H9 (cell line): ENCODE measurements at regions not wholly inside any gene's neighbourhood (a gene's known extent, or its start where the extent isn't known, plus 50 kb on each side); places are given as distances from the start of the nearest gene placed in this dataset.

Source experiments
- DNase-seq: peaks from one replicate; pipeline ENCODE4 v3.0.0-alpha.2; 2017
- H2AFZ ChIP-seq: one replicate; pipeline ENCODE4 v1.6.1; 2013; ENCODE audit warnings: mild to moderate bottlenecking, low read length, control low read depth, moderate library complexity
- H2AK5ac ChIP-seq: 2 replicates; pipeline ENCODE4 v1.6.1; 2013; ENCODE audit warnings: low read length, control low read depth, mixed read lengths; ENCODE audit not compliant: insufficient read length
- H2BK120ac ChIP-seq: one replicate; pipeline ENCODE4 v1.6.1; 2013; ENCODE audit warnings: low read depth, mild to moderate bottlenecking, low read length, control low read depth, inconsistent platforms; ENCODE audit not compliant: poor library complexity, severe bottlenecking
- H2BK12ac ChIP-seq: 2 replicates; pipeline ENCODE4 v1.6.1; 2013; ENCODE audit warnings: low read length, control low read depth, mixed read lengths, low read depth; ENCODE audit not compliant: insufficient read length
- H2BK15ac ChIP-seq: 2 replicates; pipeline ENCODE4 v1.6.1; 2013; ENCODE audit warnings: low read depth, low read length, control low read depth
- H2BK20ac ChIP-seq: one replicate; pipeline ENCODE4 v1.6.1; 2013; ENCODE audit warnings: low read depth, mild to moderate bottlenecking, low read length, control low read depth, inconsistent platforms; ENCODE audit not compliant: poor library complexity, severe bottlenecking
- H2BK5ac ChIP-seq: 2 replicates; pipeline ENCODE4 v1.6.1; 2013; ENCODE audit warnings: low read length, control low read depth, mixed read lengths; ENCODE audit not compliant: insufficient read length
- H3K14ac ChIP-seq: 2 replicates; pipeline ENCODE4 v1.6.1; 2013; ENCODE audit warnings: low read length, control low read depth; ENCODE audit not compliant: insufficient read depth
- H3K18ac ChIP-seq: 2 replicates; pipeline ENCODE4 v1.6.1; 2013; ENCODE audit warnings: low read depth, mild to moderate bottlenecking, mixed read lengths, low read length, control low read depth; ENCODE audit not compliant: insufficient read length
- H3K23ac ChIP-seq: 2 replicates; pipeline ENCODE4 v1.6.1; 2013; ENCODE audit warnings: low read length, control low read depth, mixed read lengths, low read depth; ENCODE audit not compliant: insufficient read length
- H3K23me2 ChIP-seq: 2 replicates; pipeline ENCODE4 v1.6.1; 2013; ENCODE audit warnings: low read depth, mild to moderate bottlenecking, mixed read lengths, low read length, control low read depth; ENCODE audit not compliant: insufficient read length, poor library complexity, severe bottlenecking
- H3K27ac ChIP-seq: 2 replicates; pipeline ENCODE4 v1.5.1; 2013; ENCODE audit warnings: low read length, control low read depth, mixed read lengths, low read depth; ENCODE audit not compliant: insufficient read length
- H3K27me3 ChIP-seq: 2 replicates; pipeline ENCODE4 v1.6.1; 2013; ENCODE audit warnings: low read length, control low read depth, inconsistent platforms; ENCODE audit not compliant: insufficient read depth
- H3K4ac ChIP-seq: 2 replicates; pipeline ENCODE4 v1.6.1; 2013; ENCODE audit warnings: low read depth, mild to moderate bottlenecking, control low read depth, inconsistent platforms, low read length, moderate library complexity
- H3K4me1 ChIP-seq: 2 replicates; pipeline ENCODE4 v1.6.1; 2013; ENCODE audit warnings: low read length, control low read depth, inconsistent platforms; ENCODE audit not compliant: insufficient read depth
- H3K4me2 ChIP-seq: 2 replicates; pipeline ENCODE4 v1.6.1; 2013; ENCODE audit warnings: low read length, control low read depth, mixed read lengths; ENCODE audit not compliant: insufficient read length, insufficient read depth
- H3K56ac ChIP-seq: 2 replicates; pipeline ENCODE4 v1.6.1; 2013; ENCODE audit warnings: low read depth, mild to moderate bottlenecking, mixed read lengths, low read length, control low read depth; ENCODE audit not compliant: insufficient read length
- H3K79me1 ChIP-seq: 2 replicates; pipeline ENCODE4 v1.6.1; 2013; ENCODE audit warnings: low read depth, mild to moderate bottlenecking, moderate library complexity, low read length, control low read depth, inconsistent platforms; ENCODE audit not compliant: insufficient read depth, poor library complexity, severe bottlenecking
- H3K79me2 ChIP-seq: 2 replicates; pipeline ENCODE4 v1.6.1; 2013; ENCODE audit warnings: low read length, control low read depth, inconsistent platforms; ENCODE audit not compliant: insufficient read depth
- H3K9ac ChIP-seq: 2 replicates; pipeline ENCODE4 v1.6.1; 2013; ENCODE audit warnings: low read length, control low read depth, mixed read lengths; ENCODE audit not compliant: insufficient read length; ENCODE audit errors: extremely low read depth
- H3K9me3 ChIP-seq: one replicate; pipeline ENCODE4 v1.6.1; 2013; ENCODE audit warnings: low read depth, low read length, inconsistent platforms; ENCODE audit not compliant: control insufficient read depth
- H3T11ph ChIP-seq: one replicate; pipeline ENCODE4 v1.6.1; 2013; ENCODE audit warnings: mild to moderate bottlenecking, low read length, control low read depth, inconsistent platforms
- H4K20me1 ChIP-seq: one replicate; pipeline ENCODE4 v1.6.1; 2013; ENCODE audit not compliant: control insufficient read depth, insufficient read length, insufficient read depth
- H4K5ac ChIP-seq: 2 replicates; pipeline ENCODE4 v1.6.1; 2013; ENCODE audit warnings: low read depth, mild to moderate bottlenecking, mixed read lengths, low read length, control low read depth; ENCODE audit not compliant: insufficient read length
- H4K8ac ChIP-seq: replicated peaks from 2 replicates; pipeline ENCODE4 v1.6.1; 2013; ENCODE audit warnings: low read length, control low read depth, mixed read lengths, low read depth; ENCODE audit not compliant: insufficient read length
- H4K91ac ChIP-seq: 2 replicates; pipeline ENCODE4 v1.6.1; 2013; ENCODE audit warnings: low read depth, mild to moderate bottlenecking, moderate library complexity, mixed read lengths, low read length, control low read depth; ENCODE audit not compliant: insufficient read length
- H3K27ac Mint-ChIP-seq, 3 experiments: 2 replicates in 2 of 3; 3 replicates in 1 of 3; pipeline ENCODE4 v1.8.0; 2020 to 2021; ENCODE audit warnings: mixed read lengths in 3 of 3, mild to moderate bottlenecking in 1 of 3, moderate library complexity in 1 of 3
- H3K27me3 Mint-ChIP-seq: 2 replicates; pipeline ENCODE4 v1.8.0; 2021; ENCODE audit warnings: low read depth, mild to moderate bottlenecking, moderate library complexity, mixed read lengths
- H3K36me3 Mint-ChIP-seq, 3 experiments: 2 replicates in 2 of 3; 3 replicates in 1 of 3; pipeline ENCODE4 v1.8.0; 2020 to 2021; ENCODE audit warnings: low read depth in 3 of 3, mixed read lengths in 3 of 3; ENCODE audit not compliant: insufficient read depth in 1 of 3
- H3K4me1 Mint-ChIP-seq, 2 experiments: 2 replicates each; pipeline ENCODE4 v1.8.0; 2020; ENCODE audit warnings: mixed read lengths in 2 of 2
- H3K4me3 Mint-ChIP-seq, 2 experiments: 2 replicates in 1 of 2; 3 replicates in 1 of 2; pipeline ENCODE4 v1.8.0; 2020 to 2021; ENCODE audit warnings: mild to moderate bottlenecking in 2 of 2, mixed read lengths in 2 of 2, moderate library complexity in 1 of 2
- H3K9me3 Mint-ChIP-seq, 2 experiments: 2 replicates in 1 of 2; 3 replicates in 1 of 2; pipeline ENCODE4 v1.8.0; 2020; ENCODE audit warnings: mild to moderate bottlenecking in 2 of 2, mixed read lengths in 2 of 2, moderate library complexity in 1 of 2
- CTCF ChIP-seq: fragments of 200-600 bp; sonication (generic); conservative IDR thresholded peaks from 3 replicates; pipeline ENCODE4 v1.8.0; 2021; ENCODE audit warnings: antibody characterized with exemption, mild to moderate bottlenecking
- WGBS: extraction: QIAGEN DNeasy Blood & Tissue Kit; methylation state at CpG from one replicate; pipeline ENCODE4 v1.1.7; 2013; ENCODE audit warnings: missing lambda C conversion rate, low lambda C conversion rate, mixed read lengths; ENCODE audit not compliant: insufficient read length; ENCODE audit errors: extremely low coverage; 5-methylcytosine and 5-hydroxymethylcytosine counted together

GRCh38 chr6:4593951-4594350 is 182.3 kb upstream of the CDYL start:
- H3K27me3 ChIP-seq: no peaks in the 10 kb centered on the region
- no peak overlapping the region for H2AK5ac ChIP-seq
- H4K5ac ChIP-seq: no peak overlapping the region
- WGBS: no CpG with 5 or more reads among the region's 1 CpG
- H2BK120ac ChIP-seq: no peak overlapping the region
- no peaks in the 10 kb centered on the region for H4K20me1 ChIP-seq
- no peaks in the 10 kb centered on the region for H3K9me3 ChIP-seq
- no peak for DNase-seq
- Mint-ChIP-seq H3K9me3 (no peaks in the 10 kb centered on the region), H3K36me3 (no peaks in the 10 kb centered on the region; a peak in 1 of 7 replicates), H3K4me1 (0 out of 4 replicates have a peak, but pooled peaks cover 3 to 5% of the 10 kb centered on the region in 2 experiments), H3K4me3 (no peak overlapping the region), H3K27me3 (peaks cover 2% of the 10 kb centered on the region; the same call in 1 of the 2 replicates), H3K27ac (no peak overlapping the region)
- H3K4me2 ChIP-seq: no peak overlapping the region
- no peak overlapping the region for H2BK5ac ChIP-seq
- no peak overlapping the region for H2BK20ac ChIP-seq
- H4K8ac ChIP-seq: no peak overlapping the region
- no peak overlapping the region for H2BK15ac ChIP-seq
- no peak overlapping the region for H3K23ac ChIP-seq
- no peak overlapping the region for H2BK12ac ChIP-seq
- H3K9ac ChIP-seq: no peak overlapping the region
- H3K14ac ChIP-seq: no peak overlapping the region
- H4K91ac ChIP-seq: no peak overlapping the region
- H3K79me1 ChIP-seq: no peaks in the 10 kb centered on the region
- TF ChIP-seq CTCF: no peak
- no peak overlapping the region for H3T11ph ChIP-seq
- no peak overlapping the region for H3K18ac ChIP-seq
- H3K4me1 ChIP-seq: no peaks in the 10 kb centered on the region
- H3K27ac ChIP-seq: no peak overlapping the region
- H3K23me2 ChIP-seq: no peaks in the 10 kb centered on the region
- no peak overlapping the region for H3K56ac ChIP-seq
- no peak overlapping the region for H2AFZ ChIP-seq
- no peak overlapping the region for H3K4ac ChIP-seq
- no peaks in the 10 kb centered on the region for H3K79me2 ChIP-seq
